ENCODE measurements at regions not wholly inside any gene's neighbourhood (a gene's known extent, or its start where the extent isn't known, plus 50 kb on each side); places are given as distances from the start of the nearest gene placed in this dataset.

- no peak overlapping the region for H2AFZ ChIP-seq (ENCODE audit: low read depth)
- no peaks in the 10 kb centered on the region for H3K9me2 ChIP-seq
- H3K4me1 ChIP-seq (ENCODE audit: control insufficient read depth in 1 of 2, insufficient read depth in 2 of 2, low read depth in 1 of 2, low read length in 1 of 2): no peaks in the 10 kb centered on the region
- H3K36me3 ChIP-seq (replicated peaks in 1 of 2; ENCODE audit: control insufficient read depth in 1 of 2, insufficient read depth in 2 of 2, low read length in 1 of 2): no peaks in the 10 kb centered on the region
- H3K9me3 ChIP-seq: no peaks in the 10 kb centered on the region
- H3K27ac ChIP-seq (ENCODE audit: low read depth in 2 of 2, low read length in 1 of 2): no peak overlapping the region
- H4K20me1 ChIP-seq (ENCODE audit: insufficient read depth): no peaks in the 10 kb centered on the region
- no peak overlapping the region for H3K4me3 ChIP-seq (ENCODE audit: low read depth in 2 of 2, low read length in 1 of 2)
- ChIA-PET CTCF (no interaction called here), POLR2A (no interaction called here)
- H3K9ac ChIP-seq: no peak overlapping the region
- DNase-seq: no peak
- no peaks in the 10 kb centered on the region for H3K79me2 ChIP-seq (ENCODE audit: insufficient read depth)
- TF ChIP-seq MXI1 (IDR thresholded peaks at IDR 0.05; ENCODE audit: low read depth, low read length) (no peak), ELF1 (IDR thresholded peaks at IDR 0.05) (no peak), RXRA (IDR thresholded peaks at IDR 0.05; ENCODE audit: borderline replicate concordance, low read depth) (no peak), FOXM1 (IDR thresholded peaks at IDR 0.05; ENCODE audit: low read depth) (no peak), CHD2 (IDR thresholded peaks at IDR 0.05; ENCODE audit: low read length, partially characterized antibody) (no peak), RFX5 (IDR thresholded peaks at IDR 0.05; ENCODE audit: low read length) (no peak), POLR2AphosphoS5 (IDR thresholded peaks at IDR 0.05; ENCODE audit: low read depth, low read length) (no peak), NFIC (IDR thresholded peaks at IDR 0.05; ENCODE audit: borderline replicate concordance) (no peak), GABPA (IDR thresholded peaks at IDR 0.05; ENCODE audit: low read depth) (no peak), CTCF (IDR thresholded peaks at IDR 0.05) (no peak), FOXJ3 (CRISPR knock-in tag; IDR thresholded peaks at IDR 0.05) (no peak), TCF12 (IDR thresholded peaks at IDR 0.05) (no peak)
- TF ChIP-seq, protein P1, sequence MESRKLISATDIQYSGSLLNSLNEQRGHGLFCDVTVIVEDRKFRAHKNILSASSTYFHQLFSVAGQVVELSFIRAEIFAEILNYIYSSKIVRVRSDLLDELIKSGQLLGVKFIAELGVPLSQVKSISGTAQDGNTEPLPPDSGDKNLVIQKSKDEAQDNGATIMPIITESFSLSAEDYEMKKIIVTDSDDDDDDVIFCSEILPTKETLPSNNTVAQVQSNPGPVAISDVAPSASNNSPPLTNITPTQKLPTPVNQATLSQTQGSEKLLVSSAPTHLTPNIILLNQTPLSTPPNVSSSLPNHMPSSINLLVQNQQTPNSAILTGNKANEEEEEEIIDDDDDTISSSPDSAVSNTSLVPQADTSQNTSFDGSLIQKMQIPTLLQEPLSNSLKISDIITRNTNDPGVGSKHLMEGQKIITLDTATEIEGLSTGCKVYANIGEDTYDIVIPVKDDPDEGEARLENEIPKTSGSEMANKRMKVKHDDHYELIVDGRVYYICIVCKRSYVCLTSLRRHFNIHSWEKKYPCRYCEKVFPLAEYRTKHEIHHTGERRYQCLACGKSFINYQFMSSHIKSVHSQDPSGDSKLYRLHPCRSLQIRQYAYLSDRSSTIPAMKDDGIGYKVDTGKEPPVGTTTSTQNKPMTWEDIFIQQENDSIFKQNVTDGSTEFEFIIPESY (IDR thresholded peaks at IDR 0.05; ENCODE audit: borderline replicate concordance, low read depth): no peak
- no peak overlapping the region for H3K4me2 ChIP-seq
- no peaks in the 10 kb centered on the region for H3K27me3 ChIP-seq (ENCODE audit: insufficient read depth)
- 6% methylated on average over 4 of the region's 4 CpGs for WGBS (ENCODE audit: low lambda C conversion rate)
- no peaks in the 10 kb centered on the region for H3F3A ChIP-seq (replicated peaks; ENCODE audit: insufficient read depth)
Measured at GRCh38 chr13:22285867-22286266, 615.0 kb downstream of the FGF9 start.

DNA sequence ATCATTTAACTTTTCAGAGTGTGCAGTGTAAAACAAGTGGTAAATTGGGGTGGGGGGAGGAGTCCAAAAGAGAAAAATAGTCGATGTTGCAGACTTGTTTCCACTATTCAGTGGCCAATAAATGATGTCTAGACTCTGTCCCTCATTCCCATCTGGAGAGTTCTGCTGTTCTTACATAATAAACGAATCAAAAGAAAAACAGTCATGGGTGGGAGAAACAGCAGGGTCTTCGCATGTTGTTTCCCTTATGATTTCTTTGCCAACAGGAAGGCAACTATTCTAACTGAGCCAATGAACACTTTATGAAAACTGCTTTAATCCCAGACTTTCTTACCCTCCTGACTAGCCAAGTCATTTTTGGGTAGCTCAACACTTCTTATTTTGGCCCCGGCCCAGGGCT, 615.5 kb downstream of the FGF9 start:
- Histone ChIP-seq H3K27me3 (ENCODE audit: insufficient read depth) (no peaks in the 10 kb centered on the region), H3F3A (replicated peaks; ENCODE audit: insufficient read depth) (no peaks in the 10 kb centered on the region), H3K9ac (no peak overlapping the region), H3K36me3 (replicated peaks in 1 of 2; ENCODE audit: control insufficient read depth in 1 of 2, insufficient read depth in 2 of 2, low read length in 1 of 2) (no peaks in the 10 kb centered on the region), H3K9me3 (no peaks in the 10 kb centered on the region), H3K4me3 (ENCODE audit: low read depth in 2 of 2, low read length in 1 of 2) (no peak overlapping the region), H3K4me2 (no peak overlapping the region), H3K9me2 (no peaks in the 10 kb centered on the region), H4K20me1 (ENCODE audit: insufficient read depth) (no peaks in the 10 kb centered on the region), H3K4me1 (ENCODE audit: control insufficient read depth in 1 of 2, insufficient read depth in 2 of 2, low read depth in 1 of 2, low read length in 1 of 2) (no peaks in the 10 kb centered on the region), H3K27ac (ENCODE audit: low read depth in 2 of 2, low read length in 1 of 2) (no peak overlapping the region), H2AFZ (ENCODE audit: low read depth) (no peak overlapping the region), H3K79me2 (ENCODE audit: insufficient read depth) (no peaks in the 10 kb centered on the region)
- no peak for TF ChIP-seq YY1 (IDR thresholded peaks at IDR 0.05; ENCODE audit: low read depth)
- TF ChIP-seq, protein P1 (IDR thresholded peaks at IDR 0.05; ENCODE audit: borderline replicate concordance, low read depth): no peak
- TF ChIP-seq TAF1 (IDR thresholded peaks at IDR 0.05; ENCODE audit: borderline replicate concordance, low read depth, low read length): no peak
- TF ChIP-seq GABPA (IDR thresholded peaks at IDR 0.05; ENCODE audit: low read depth): no peak
- ChIA-PET CTCF (no interaction called here), POLR2A (no interaction called here)
- DNase-seq: no peak
- WGBS (ENCODE audit: low lambda C conversion rate): 18% methylated on average over 4 of the region's 4 CpGs

Data from SK-N-SH (cell line).